ENCODE measurements at regions not wholly inside any gene's neighbourhood (a gene's known extent, or its start where the extent isn't known, plus 50 kb on each side); places are given as distances from the start of the nearest gene placed in this dataset.

GRCh38 chr2:21282515-21282898 lies 158.7 kb downstream of the TDRD15 start (continued):
- no peak for TF ChIP-seq TCF7L2 (IDR thresholded peaks at IDR 0.05; ENCODE audit: borderline replicate concordance, extremely low read depth, insufficient read depth, insufficient read length)
- TF ChIP-seq CEBPB (IDR thresholded peaks at IDR 0.05; ENCODE audit: low read depth) = no peak
- no peak for TF ChIP-seq ZNF274 (IDR thresholded peaks at IDR 0.05; ENCODE audit: low read depth, low read length)
- no peak for TF ChIP-seq MAX (IDR thresholded peaks at IDR 0.05)

- intact Hi-C loops (cut with micrococcal nuclease) = no loop called here
- no peak for ATAC-seq
These were observed 164.5 kb downstream of the TDRD15 start for GRCh38 chr2:21288299-21288698.

More at GRCh38 chr2:21288299-21288698, 164.5 kb downstream of the TDRD15 start:
- Histone ChIP-seq H3K4me3 (replicated peaks in 1 of 2; ENCODE audit: low read depth in 1 of 2, low read length in 2 of 2) (no peak overlapping the region), H3K9ac (ENCODE audit: low read length) (no peak overlapping the region), H3K9me2 (ENCODE audit: insufficient read depth) (no peaks in the 10 kb centered on the region), H3K9me3 (ENCODE audit: control insufficient read depth in 1 of 2, insufficient read depth in 1 of 2, low read depth in 1 of 2, low read length in 2 of 2) (no peaks in the 10 kb centered on the region), H3K27me3 (ENCODE audit: insufficient read depth, low read length) (no peaks in the 10 kb centered on the region), H3K4me1 (ENCODE audit: control insufficient read depth in 1 of 2, insufficient read depth in 2 of 2, low read length in 2 of 2) (no peaks in the 10 kb centered on the region), H3K4me2 (ENCODE audit: low read length) (no peak overlapping the region), H4K20me1 (ENCODE audit: insufficient read depth) (no peaks in the 10 kb centered on the region), H3K36me3 (ENCODE audit: control insufficient read depth in 1 of 2, insufficient read depth in 2 of 2, low read length in 2 of 2) (no peaks in the 10 kb centered on the region), H2AFZ (ENCODE audit: low read depth, low read length, poor library complexity, severe bottlenecking) (no peak overlapping the region), H3K79me2 (ENCODE audit: insufficient read depth, low read length) (no peaks in the 10 kb centered on the region), H3K27ac (ENCODE audit: low read depth, low read length) (no peak overlapping the region)
- POLR2A ChIA-PET = no interaction called here
- TF ChIP-seq RAD21 (IDR thresholded peaks at IDR 0.05; ENCODE audit: low read depth) (no peak), TCF7L2 (IDR thresholded peaks at IDR 0.05; ENCODE audit: borderline replicate concordance, extremely low read depth, insufficient read depth, insufficient read length) (no peak), EGR1 (IDR thresholded peaks at IDR 0.05; ENCODE audit: low read depth) (no peak), ZFX (IDR thresholded peaks at IDR 0.05) (no peak), CEBPB (IDR thresholded peaks at IDR 0.05; ENCODE audit: low read depth) (no peak), SRF (IDR thresholded peaks at IDR 0.05; ENCODE audit: low read depth) (no peak), EZH2 (IDR thresholded peaks at IDR 0.05) (no peak), SP1 (IDR thresholded peaks at IDR 0.05; ENCODE audit: low read depth) (no peak), EZH2phosphoT487 (IDR thresholded peaks at IDR 0.05; ENCODE audit: borderline replicate concordance) (no peak), CBX3 (IDR thresholded peaks at IDR 0.05; ENCODE audit: low read depth) (no peak), POLR2A (IDR thresholded peaks at IDR 0.05; ENCODE audit: borderline replicate concordance, extremely low read depth, insufficient read depth, insufficient read length) (no peak), MAX (IDR thresholded peaks at IDR 0.05) (no peak), FOSL1 (IDR thresholded peaks at IDR 0.05; ENCODE audit: low read depth) (no peak), YY1 (IDR thresholded peaks at IDR 0.05; ENCODE audit: extremely low read depth, insufficient replicate concordance, low read depth, low read length) (no peak), ELF1 (IDR thresholded peaks at IDR 0.05; ENCODE audit: borderline replicate concordance, low read depth) (no peak), ZBTB33 (IDR thresholded peaks at IDR 0.05; ENCODE audit: extremely low read depth, insufficient replicate concordance, low read length) (no peak), SIN3A (IDR thresholded peaks at IDR 0.05; ENCODE audit: low read depth) (no peak), JUND (IDR thresholded peaks at IDR 0.05) (no peak), POLR2AphosphoS5 (IDR thresholded peaks at IDR 0.05; ENCODE audit: low read depth, low read length) (no peak), REST (IDR thresholded peaks at IDR 0.05; ENCODE audit: low read depth) (no peak)
- BruUV-seq (replicated peaks) = no TSS peak
- DNase-seq (ENCODE audit: low read depth, low spot score) = no peak
- RAD21 ChIA-PET (ENCODE audit: low non-redundant PET in 1 of 2, low total read pairs in 2 of 2, uncharacterized antibody in 2 of 2, unreplicated experiment in 2 of 2) = no interaction called here
- CTCF ChIA-PET = no interaction called here
